ENCODE measurements at regions not wholly inside any gene's neighbourhood (a gene's known extent, or its start where the extent isn't known, plus 50 kb on each side); places are given as distances from the start of the nearest gene placed in this dataset.
"Not testable (repeated sequence)": the region's sequence is repeated elsewhere in the genome, so short reads cannot be mapped to it uniquely, and the experiment has no call there.

- no peak for DNase-seq
These were observed 1210.8 kb downstream of the GALC start for GRCh38 chr14:86782092-86782580.

GRCh38 chr14:86780876-86781510 lies 1212.0 kb downstream of the GALC start:
- DNase-seq = no peak

GRCh38 chr14:86780461-86780860 lies 1212.5 kb downstream of the GALC start:
- DNase-seq = no peak

DNA sequence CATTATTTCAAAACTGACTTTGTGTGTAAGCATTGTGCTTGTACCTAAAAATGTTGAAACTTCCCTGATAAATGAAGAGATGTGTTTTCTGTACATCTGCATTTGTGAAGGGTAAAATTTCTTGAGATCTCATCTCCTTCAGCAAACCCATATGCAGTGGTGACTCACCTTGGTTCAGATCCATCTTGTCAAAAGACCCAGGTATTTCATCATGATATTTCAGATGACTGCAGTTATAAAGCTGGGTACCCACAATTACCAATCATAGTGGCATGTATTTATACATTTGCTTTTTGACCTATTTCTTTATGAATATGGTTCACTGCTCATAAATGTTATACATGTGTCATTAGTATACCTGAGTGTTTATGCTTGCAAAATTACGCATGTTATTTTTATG lies 1213.6 kb downstream of the GALC start:
- no peak for DNase-seq

DNA sequence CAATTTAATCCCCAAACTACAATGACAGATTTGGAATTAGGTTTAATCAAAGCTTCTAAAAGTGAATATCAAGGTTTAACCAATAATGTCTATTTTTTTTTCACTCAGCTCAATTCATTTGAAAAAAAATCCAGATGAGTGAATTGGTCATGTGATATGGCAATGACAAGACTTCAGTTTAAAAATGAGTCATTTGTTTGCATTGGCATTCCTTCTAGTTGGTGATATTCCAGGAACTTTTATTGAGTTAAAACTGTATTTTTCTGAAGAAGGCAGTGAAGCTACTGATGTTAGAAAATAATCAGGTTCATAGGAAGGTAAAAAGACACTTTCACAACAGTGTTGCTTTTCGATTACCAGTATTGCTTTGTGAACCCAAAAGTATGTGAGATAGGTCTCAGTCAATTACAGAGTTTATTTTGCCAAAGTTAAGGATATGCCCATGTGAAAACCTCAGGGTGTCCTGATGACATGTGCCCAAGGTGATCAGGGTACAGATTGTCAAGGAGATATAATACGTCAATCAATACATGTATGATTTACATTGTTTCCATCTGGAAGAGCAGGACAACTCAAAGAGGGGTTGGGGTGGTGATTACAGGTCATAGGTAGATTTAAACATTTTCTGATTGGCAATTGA lies 1214.9 kb downstream of the GALC start:
- no peak for DNase-seq

DNA sequence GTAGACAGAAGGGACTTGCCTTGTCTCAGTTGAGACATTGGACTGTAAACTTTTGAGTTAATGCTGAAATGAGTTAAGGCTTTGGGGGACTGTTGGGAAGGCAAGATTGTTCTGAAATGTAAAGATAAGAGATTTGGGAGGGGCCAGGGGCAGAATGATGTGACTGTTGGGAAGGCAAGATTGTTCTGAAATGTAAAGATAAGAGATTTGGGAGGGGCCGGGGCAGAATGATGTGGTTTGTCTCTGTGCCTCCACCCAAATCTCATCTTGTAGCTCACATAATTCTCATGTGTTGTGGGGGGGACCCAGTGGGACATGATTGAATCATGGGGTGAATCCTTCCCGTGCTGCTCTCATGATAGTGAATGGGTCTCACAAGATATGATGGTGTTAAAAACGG lies 1217.1 kb downstream of the GALC start:
- DNase-seq = not testable (repeated sequence)

- no peak for DNase-seq
These were observed 1218.1 kb downstream of the GALC start for GRCh38 chr14:86774916-86775315.

- no peak for DNase-seq
These were observed 1220.9 kb downstream of the GALC start for GRCh38 chr14:86772075-86772474.

DNA sequence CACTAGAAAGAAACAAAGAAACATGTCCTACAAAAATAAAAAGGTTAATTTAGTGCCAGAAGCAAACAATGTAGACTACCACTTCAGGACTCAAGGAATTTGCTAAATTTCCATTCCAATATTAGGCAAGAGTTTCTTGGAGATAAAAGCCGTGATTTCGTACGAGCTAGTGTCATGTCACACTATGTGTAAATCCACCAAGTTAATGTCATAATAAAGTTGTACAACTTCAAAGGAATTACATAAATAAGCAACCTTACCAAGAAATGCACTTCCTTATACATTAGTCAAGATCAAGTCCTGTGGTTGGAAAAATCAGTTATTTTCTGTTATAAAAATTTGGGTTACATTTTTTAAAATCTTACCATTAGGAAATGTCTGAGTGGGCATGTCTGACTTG lies 1222.8 kb downstream of the GALC start:
- DNase-seq = no peak

GRCh38 chr14:86766469-86766868 lies 1226.5 kb downstream of the GALC start:
- DNase-seq = no peak

DNA sequence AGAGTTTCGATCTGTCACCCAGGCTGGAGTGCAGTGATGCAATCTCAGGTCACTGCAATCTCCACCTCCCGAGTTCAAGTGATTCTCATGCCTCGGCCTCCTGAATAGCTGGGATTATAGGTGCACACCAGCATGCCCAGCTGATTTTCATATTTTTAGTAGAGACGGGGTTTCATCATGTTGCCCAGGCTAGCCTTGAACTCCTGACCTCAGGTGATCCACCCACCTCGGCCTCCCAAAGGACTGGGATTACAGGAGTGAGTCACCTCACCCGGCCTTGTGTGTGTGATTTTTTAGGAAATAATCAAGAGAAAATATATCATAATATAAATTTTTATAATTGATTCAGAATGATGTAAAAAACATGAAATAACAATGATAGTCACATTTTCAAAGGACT lies 1231.4 kb downstream of the GALC start:
- DNase-seq = no peak

DNA sequence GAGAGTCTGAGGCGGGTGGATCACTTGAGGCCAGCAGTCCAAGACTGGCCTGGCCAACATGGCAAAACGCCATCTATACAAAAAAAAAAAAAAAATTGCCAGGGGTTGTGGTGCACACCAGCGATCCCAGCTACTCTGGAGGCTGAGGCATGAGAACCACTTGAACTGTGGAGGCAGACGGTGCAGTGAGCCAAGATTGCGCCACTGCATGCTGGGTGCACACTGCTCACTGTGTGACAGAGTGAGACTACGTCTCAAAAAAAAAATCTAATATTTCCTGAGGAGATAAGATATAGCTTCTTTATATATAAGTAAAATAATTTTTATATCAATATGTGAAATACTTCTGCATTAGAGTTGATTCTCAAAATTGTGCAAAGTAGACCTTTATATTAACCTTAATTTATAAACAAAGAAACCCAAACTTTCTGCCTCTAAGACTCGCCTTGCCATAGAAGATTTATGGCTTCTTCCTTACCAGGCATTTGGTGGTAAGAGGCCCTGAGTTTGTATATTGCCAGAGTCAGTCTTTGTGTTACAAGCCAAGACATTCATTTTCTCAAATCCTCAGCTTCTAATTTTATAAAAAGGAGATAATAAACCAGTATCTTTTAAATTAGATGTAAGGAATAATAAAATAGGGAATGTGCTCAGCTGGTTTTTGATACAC lies 1226.7 kb downstream of the FLRT2 start:
- DNase-seq = no peak

GRCh38 chr14:86750488-86750887 lies 1220.5 kb downstream of the FLRT2 start:
- not testable (repeated sequence) for DNase-seq

- DNase-seq = no peak
These were observed 1209.8 kb downstream of the FLRT2 start for GRCh38 chr14:86739761-86740160.

DNA sequence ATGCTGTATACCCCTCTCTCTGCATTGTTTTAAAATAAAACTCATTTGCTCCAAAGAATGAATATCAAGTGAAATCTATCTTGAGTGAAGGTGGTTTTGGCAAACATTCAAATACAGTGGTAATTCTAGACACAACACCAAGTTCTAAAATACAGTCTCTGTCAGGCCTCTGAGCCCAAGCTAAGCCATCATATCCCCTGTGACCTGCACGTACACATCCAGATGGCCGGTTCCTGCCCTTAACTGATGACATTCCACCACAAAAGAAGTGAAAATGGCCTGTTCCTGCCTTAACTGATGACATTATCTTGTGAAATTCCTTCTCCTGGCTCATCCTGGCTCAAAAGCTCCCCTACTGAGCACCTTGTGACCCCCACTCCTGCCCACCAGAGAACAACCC lies 1201.5 kb downstream of the FLRT2 start:
- not testable (repeated sequence) for DNase-seq

GRCh38 chr14:86723254-86723624 lies 1193.3 kb downstream of the FLRT2 start:
- DNase-seq = no peak

DNA sequence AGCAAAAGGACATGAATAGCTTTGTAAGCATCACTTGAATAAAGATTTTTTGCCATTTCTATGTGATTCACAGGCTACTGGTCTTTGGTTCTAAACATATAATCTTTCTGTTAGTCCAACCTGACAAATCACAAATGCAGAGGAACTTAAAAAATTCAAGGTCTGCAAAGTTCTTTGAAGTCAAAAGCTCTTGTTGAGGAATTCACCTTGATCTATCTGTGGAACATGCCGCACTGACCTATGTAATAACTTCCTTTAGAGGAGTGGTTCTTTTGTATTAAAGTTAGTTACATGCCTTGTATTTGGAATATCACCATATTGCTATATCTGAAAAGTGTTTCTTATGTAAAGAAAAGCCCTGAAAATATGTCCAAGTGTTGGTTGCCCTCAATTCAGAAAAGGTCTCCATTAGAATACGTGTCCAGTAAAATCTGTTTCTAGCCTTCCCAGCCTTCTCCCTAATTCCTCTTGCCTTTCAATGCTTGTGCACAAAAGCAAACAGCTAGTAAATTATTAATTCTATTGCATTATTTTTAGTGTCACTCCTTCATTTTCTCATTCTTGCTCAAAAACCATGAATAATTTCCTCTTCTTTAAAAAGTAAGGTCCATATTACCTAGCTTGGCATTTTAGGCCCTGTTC lies 1192.8 kb downstream of the FLRT2 start:
- no peak for DNase-seq

- DNase-seq = no peak
These were observed 1184.6 kb downstream of the FLRT2 start for GRCh38 chr14:86714575-86714974.

DNA sequence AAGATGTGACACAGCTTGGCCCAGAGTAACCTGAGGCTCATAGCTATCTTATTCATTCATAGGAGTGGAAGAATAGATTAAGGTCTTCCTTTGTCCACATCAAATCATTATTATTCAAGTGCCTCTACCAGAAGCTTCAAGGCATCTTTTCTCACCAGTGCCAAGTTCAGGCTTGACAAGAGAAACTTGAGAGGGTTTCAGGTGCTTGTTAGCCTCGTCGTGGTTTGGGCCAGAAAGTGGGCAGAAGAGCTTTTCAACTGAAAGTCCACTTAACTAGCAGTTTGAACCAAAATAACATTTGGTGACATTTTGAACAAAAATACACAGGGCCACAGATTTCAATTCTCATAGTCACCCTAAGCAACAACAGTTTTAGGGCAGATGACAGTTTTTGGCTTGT lies 1184.2 kb downstream of the FLRT2 start:
- no peak for DNase-seq

DNA sequence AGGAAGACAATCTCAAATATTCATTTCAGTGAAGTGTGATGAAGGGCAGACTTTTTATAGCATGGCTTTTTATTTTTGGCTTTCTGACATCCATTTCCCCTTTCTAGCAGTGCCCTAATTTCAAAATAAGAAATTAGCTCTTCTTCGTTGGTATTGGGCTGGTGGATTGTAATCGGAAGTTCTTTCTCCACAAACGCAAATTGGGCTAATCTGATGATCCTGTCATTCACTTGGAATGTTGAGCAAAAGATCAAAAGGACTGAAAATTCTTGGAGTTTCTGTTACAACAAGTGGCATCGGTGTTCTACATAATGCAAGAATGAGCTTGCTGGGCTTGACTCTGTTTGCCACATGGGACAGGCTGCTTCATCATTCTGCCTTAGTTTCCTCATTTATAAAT lies 1182.8 kb downstream of the FLRT2 start:
- DNase-seq = no peak

- no peak for DNase-seq
These were observed 1182.2 kb downstream of the FLRT2 start for GRCh38 chr14:86712176-86712575.

DNA sequence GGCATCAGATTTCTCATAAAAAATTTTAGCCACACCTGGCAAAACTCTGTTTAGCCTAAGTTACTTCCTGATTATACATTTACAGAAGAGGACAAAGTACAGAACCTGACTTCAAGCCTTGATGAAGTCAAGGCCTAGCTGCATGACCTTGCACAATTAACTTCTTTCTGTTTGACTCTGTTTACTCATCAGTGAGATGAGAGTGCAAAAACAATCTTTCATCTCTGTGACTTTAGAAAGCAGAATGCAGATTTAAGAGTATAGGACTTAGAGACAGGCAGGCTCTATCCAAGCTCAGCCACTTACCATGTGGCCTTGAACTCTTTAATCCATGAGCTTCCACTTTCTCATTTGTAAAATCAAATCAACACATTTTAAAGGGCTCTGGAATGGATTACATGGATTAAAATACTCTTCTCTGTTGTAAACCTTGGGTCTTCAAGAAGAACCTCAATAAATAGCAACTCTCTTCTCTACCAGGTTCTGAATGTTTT lies 1178.9 kb downstream of the FLRT2 start:
- DNase-seq = no peak

- DNase-seq = no peak
These were observed 1177.1 kb downstream of the FLRT2 start for GRCh38 chr14:86707071-86707470.

Measured in C1 segment of cervical spinal cord (tissue), 14 donors.